Neural cell (in vitro differentiated cells): ENCODE measurements at regions not wholly inside any gene's neighbourhood (a gene's known extent, or its start where the extent isn't known, plus 50 kb on each side); places are given as distances from the start of the nearest gene placed in this dataset.
"Not testable (repeated sequence)": the region's sequence is repeated elsewhere in the genome, so short reads cannot be mapped to it uniquely, and the experiment has no call there.

Source experiments
- EP300 ChIP-seq: fragments of 450-650 bp; conservative IDR thresholded peaks from 2 replicates; pipeline ENCODE4 v1.6.1; 2014; ENCODE audit warnings: antibody characterized with exemption, mild to moderate bottlenecking, moderate library complexity; ENCODE audit not compliant: poor library complexity, severe bottlenecking
- EZH2 ChIP-seq: fragments of 200-600, 300-800 bp; shearing (Covaris generic), sonication (generic); IDR thresholded peaks from 2 replicates; pipeline ENCODE4 v1.6.1; 2014; ENCODE audit warnings: antibody characterized with exemption, low read length, borderline replicate concordance, mild to moderate bottlenecking; ENCODE audit not compliant: insufficient read depth, poor library complexity, severe bottlenecking
- POLR2AphosphoS5 ChIP-seq: IDR thresholded peaks from 2 replicates; pipeline ENCODE4 v1.6.1; 2012
- RAD21 ChIP-seq: fragments of 450-650 bp; conservative IDR thresholded peaks from 2 replicates; pipeline ENCODE4 v1.6.1; 2014; ENCODE audit warnings: antibody characterized with exemption, mild to moderate bottlenecking, moderate library complexity
- SMC3 ChIP-seq: fragments of 450-650 bp; conservative IDR thresholded peaks from 2 replicates; pipeline ENCODE4 v1.6.1; 2014; ENCODE audit warnings: antibody characterized with exemption, mild to moderate bottlenecking, moderate library complexity; ENCODE audit not compliant: poor library complexity
- TF ChIP-seq, protein P1 (sequence below): fragments of 450-650 bp; IDR thresholded peaks from 2 replicates; pipeline ENCODE4 v1.5.1; 2014; ENCODE audit warnings: antibody characterized with exemption, mild to moderate bottlenecking, moderate library complexity; ENCODE audit not compliant: poor library complexity, severe bottlenecking

DNA sequence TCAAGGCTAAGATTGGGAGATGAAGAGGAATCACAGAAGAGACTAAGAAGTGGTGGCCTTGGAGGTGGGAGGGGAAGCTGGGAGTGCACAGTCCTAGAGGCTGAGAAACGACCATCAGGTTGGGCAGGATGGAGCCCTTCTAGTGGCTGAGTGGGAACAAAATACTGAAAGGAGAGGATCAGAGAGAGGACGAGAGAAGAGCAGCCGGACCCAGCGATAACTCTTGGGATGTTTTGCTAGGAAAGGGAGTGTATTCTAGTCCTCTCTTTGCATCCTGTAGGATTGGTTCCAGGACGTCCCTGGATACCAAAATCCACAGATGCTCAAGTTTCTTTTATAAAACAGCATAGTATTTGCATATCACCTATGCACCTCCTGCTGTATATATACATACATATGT is 143.8 kb downstream of the CRLF3 start:
- TF ChIP-seq, protein P1, sequence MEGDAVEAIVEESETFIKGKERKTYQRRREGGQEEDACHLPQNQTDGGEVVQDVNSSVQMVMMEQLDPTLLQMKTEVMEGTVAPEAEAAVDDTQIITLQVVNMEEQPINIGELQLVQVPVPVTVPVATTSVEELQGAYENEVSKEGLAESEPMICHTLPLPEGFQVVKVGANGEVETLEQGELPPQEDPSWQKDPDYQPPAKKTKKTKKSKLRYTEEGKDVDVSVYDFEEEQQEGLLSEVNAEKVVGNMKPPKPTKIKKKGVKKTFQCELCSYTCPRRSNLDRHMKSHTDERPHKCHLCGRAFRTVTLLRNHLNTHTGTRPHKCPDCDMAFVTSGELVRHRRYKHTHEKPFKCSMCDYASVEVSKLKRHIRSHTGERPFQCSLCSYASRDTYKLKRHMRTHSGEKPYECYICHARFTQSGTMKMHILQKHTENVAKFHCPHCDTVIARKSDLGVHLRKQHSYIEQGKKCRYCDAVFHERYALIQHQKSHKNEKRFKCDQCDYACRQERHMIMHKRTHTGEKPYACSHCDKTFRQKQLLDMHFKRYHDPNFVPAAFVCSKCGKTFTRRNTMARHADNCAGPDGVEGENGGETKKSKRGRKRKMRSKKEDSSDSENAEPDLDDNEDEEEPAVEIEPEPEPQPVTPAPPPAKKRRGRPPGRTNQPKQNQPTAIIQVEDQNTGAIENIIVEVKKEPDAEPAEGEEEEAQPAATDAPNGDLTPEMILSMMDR, result not testable (repeated sequence)
- not testable (repeated sequence) for TF ChIP-seq RAD21, POLR2AphosphoS5, EP300, EZH2, SMC3
